Body of pancreas (tissue), 4 donors: ENCODE measurements at regions not wholly inside any gene's neighbourhood (a gene's known extent, or its start where the extent isn't known, plus 50 kb on each side); places are given as distances from the start of the nearest gene placed in this dataset.

ENCODE experiments used
- CTCF ChIP-seq, 7 experiments: fragments of 450-650 bp in 4 of 7; fragments of 200-600 bp in 3 of 7; sonication (generic) in 3 of 7; IDR thresholded peaks; one replicate each; pipeline ENCODE4 v1.5.1; 2016 to 2019; ENCODE audit warnings: antibody characterized with exemption in 7 of 7
- POLR2A ChIP-seq, 3 donors: fragments of 450-650 bp; IDR thresholded peaks; one replicate each; pipeline ENCODE4 v1.6.1; 2016; ENCODE audit warnings: antibody characterized with exemption in 3 of 3, mild to moderate bottlenecking in 2 of 3

GRCh38 chr10:121659236-121659635, 61.0 kb upstream of the FGFR2 start:
- TF ChIP-seq CTCF (IDR thresholded peaks at IDR 0.05) (no peak), POLR2A (IDR thresholded peaks at IDR 0.05) (no peak)
